CD14-positive monocyte (primary cell): ENCODE measurements at regions not wholly inside any gene's neighbourhood (a gene's known extent, or its start where the extent isn't known, plus 50 kb on each side); places are given as distances from the start of the nearest gene placed in this dataset.
A peak's percentile ranks its signal among the peaks of the same experiment; 100 is the strongest.

Source experiments
- DNase-seq, 3 donors: peaks; one replicate each; pipeline ENCODE4 v3.0.0-alpha.2; 2011 to 2022
- H2AFZ ChIP-seq: 2 replicates; pipeline ENCODE4 v1.6.0; 2012; ENCODE audit warnings: mild to moderate bottlenecking, low read depth, low read length, inconsistent platforms; ENCODE audit not compliant: insufficient read depth, poor library complexity, severe bottlenecking
- H3K27ac ChIP-seq, 2 donors: 1 replicate in 1 of 2; 2 replicates in 1 of 2; pipeline ENCODE4 v1.5.1; 2012 to 2013; ENCODE audit warnings: low read length in 2 of 2, control low read depth in 1 of 2, inconsistent platforms in 1 of 2, low read depth in 1 of 2, mild to moderate bottlenecking in 1 of 2
- H3K27me3 ChIP-seq, 2 donors: one replicate each; pipeline versions ENCODE4 v1.6.0 to v1.6.1; 2011 to 2013; ENCODE audit warnings: low read length in 2 of 2; ENCODE audit not compliant: control insufficient read depth in 2 of 2, insufficient read depth in 2 of 2
- H3K36me3 ChIP-seq, 2 donors: replicated peaks in 1 of 2; 1 replicate in 1 of 2; 2 replicates in 1 of 2; pipeline versions ENCODE4 v1.5.1 to v1.6.1; 2012 to 2013; ENCODE audit warnings: low read length in 2 of 2, control low read depth in 1 of 2, inconsistent platforms in 1 of 2, mild to moderate bottlenecking in 1 of 2; ENCODE audit not compliant: insufficient read depth in 2 of 2, control insufficient read depth in 1 of 2
- H3K4me1 ChIP-seq, 2 donors: 1 replicate in 1 of 2; 2 replicates in 1 of 2; pipeline versions ENCODE4 v1.5.1 to v1.6.1; 2012 to 2013; ENCODE audit warnings: low read length in 2 of 2, control low read depth in 1 of 2, inconsistent platforms in 1 of 2, mild to moderate bottlenecking in 1 of 2, moderate library complexity in 1 of 2; ENCODE audit not compliant: insufficient read depth in 2 of 2, control insufficient read depth in 1 of 2
- H3K4me2 ChIP-seq: replicated peaks from 2 replicates; pipeline ENCODE3; 2012; ENCODE audit warnings: low read length, moderate library complexity, mild to moderate bottlenecking; ENCODE audit not compliant: poor library complexity, severe bottlenecking; ENCODE audit errors: extremely low read depth
- H3K4me3 ChIP-seq, 3 experiments: fragments of 200-600 bp in 1 of 3; sonication (generic) in 1 of 3; replicated peaks in 1 of 3; 1 replicate in 2 of 3; 2 replicates in 1 of 3; pipeline ENCODE4 v1.5.1; 2011 to 2013; ENCODE audit warnings: low read length in 3 of 3, mild to moderate bottlenecking in 3 of 3, control low read depth in 2 of 3, low read depth in 2 of 3, inconsistent platforms in 1 of 3, moderate library complexity in 1 of 3
- H3K79me2 ChIP-seq: 2 replicates; pipeline ENCODE4 v1.6.0; 2012; ENCODE audit warnings: mild to moderate bottlenecking, control low read depth, inconsistent platforms, low read length, moderate library complexity; ENCODE audit not compliant: insufficient read depth
- H3K9ac ChIP-seq: 2 replicates; pipeline ENCODE4 v1.6.0; 2017; ENCODE audit warnings: low read length, mild to moderate bottlenecking; ENCODE audit not compliant: insufficient read depth, poor library complexity, severe bottlenecking
- H3K9me3 ChIP-seq, 2 donors: replicated peaks in 1 of 2; 1 replicate in 1 of 2; 2 replicates in 1 of 2; pipeline versions ENCODE4 v1.5.1 to v1.6.1; 2012 to 2013; ENCODE audit warnings: low read length in 2 of 2, control low read depth in 1 of 2; ENCODE audit not compliant: control insufficient read depth in 1 of 2, insufficient read depth in 1 of 2
- H4K20me1 ChIP-seq: 2 replicates; pipeline ENCODE4 v1.6.0; 2012; ENCODE audit warnings: mild to moderate bottlenecking, low read length, control low read depth, moderate library complexity; ENCODE audit not compliant: insufficient read depth
- H3K27ac Mint-ChIP-seq, 7 donors: one replicate each; pipeline ENCODE4 v1.8.0; 2020; ENCODE audit warnings: mild to moderate bottlenecking in 7 of 7, mixed read lengths in 7 of 7, moderate library complexity in 6 of 7, inconsistent platforms in 2 of 7
- H3K27me3 Mint-ChIP-seq, 3 donors: one replicate each; pipeline ENCODE4 v1.8.0; 2021 to 2022; ENCODE audit warnings: low read depth in 3 of 3, mild to moderate bottlenecking in 3 of 3, mixed read lengths in 3 of 3, moderate library complexity in 3 of 3, inconsistent platforms in 1 of 3
- H3K36me3 Mint-ChIP-seq, 2 donors: one replicate each; pipeline ENCODE4 v1.8.0; 2020; ENCODE audit warnings: mixed read lengths in 2 of 2, inconsistent platforms in 1 of 2, mild to moderate bottlenecking in 1 of 2
- H3K4me1 Mint-ChIP-seq: one replicate; pipeline ENCODE4 v1.8.0; 2020; ENCODE audit warnings: mild to moderate bottlenecking, mixed read lengths
- H3K4me3 Mint-ChIP-seq, 2 donors: one replicate each; pipeline ENCODE4 v1.8.0; 2020; ENCODE audit warnings: mild to moderate bottlenecking in 2 of 2, mixed read lengths in 2 of 2, moderate library complexity in 1 of 2
- H3K9me3 Mint-ChIP-seq, 7 donors: one replicate each; pipeline ENCODE4 v1.8.0; 2020 to 2022; ENCODE audit warnings: mixed read lengths in 7 of 7, mild to moderate bottlenecking in 6 of 7, moderate library complexity in 6 of 7, inconsistent platforms in 2 of 7
- WGBS: methylation state at CpG from one replicate; pipeline ENCODE4 v1.1.5; 2013; ENCODE audit warnings: missing lambda C conversion rate; ENCODE audit not compliant: insufficient coverage; 5-methylcytosine and 5-hydroxymethylcytosine counted together
- intact Hi-C, 2 donors: fragments of 100-400 bp; cut with micrococcal nuclease; formaldehyde crosslinking; loops; one replicate each; pipeline versions ENCODE4 v1.15.0 to v1.15.1; 2023
- TF ChIP-seq, protein P1 (sequence below): fragments of 200-600 bp; IDR thresholded peaks from one replicate; pipeline ENCODE4 v1.8.0; 2022; ENCODE audit warnings: antibody characterized with exemption, mild to moderate bottlenecking

- 96% methylated on average over 3 of the region's 3 CpGs for WGBS
- peaks cover 9% of the 10 kb centered on the region in 2 donors for H3K36me3 Mint-ChIP-seq
- TF ChIP-seq, protein P1, sequence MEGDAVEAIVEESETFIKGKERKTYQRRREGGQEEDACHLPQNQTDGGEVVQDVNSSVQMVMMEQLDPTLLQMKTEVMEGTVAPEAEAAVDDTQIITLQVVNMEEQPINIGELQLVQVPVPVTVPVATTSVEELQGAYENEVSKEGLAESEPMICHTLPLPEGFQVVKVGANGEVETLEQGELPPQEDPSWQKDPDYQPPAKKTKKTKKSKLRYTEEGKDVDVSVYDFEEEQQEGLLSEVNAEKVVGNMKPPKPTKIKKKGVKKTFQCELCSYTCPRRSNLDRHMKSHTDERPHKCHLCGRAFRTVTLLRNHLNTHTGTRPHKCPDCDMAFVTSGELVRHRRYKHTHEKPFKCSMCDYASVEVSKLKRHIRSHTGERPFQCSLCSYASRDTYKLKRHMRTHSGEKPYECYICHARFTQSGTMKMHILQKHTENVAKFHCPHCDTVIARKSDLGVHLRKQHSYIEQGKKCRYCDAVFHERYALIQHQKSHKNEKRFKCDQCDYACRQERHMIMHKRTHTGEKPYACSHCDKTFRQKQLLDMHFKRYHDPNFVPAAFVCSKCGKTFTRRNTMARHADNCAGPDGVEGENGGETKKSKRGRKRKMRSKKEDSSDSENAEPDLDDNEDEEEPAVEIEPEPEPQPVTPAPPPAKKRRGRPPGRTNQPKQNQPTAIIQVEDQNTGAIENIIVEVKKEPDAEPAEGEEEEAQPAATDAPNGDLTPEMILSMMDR: no peak
- no peak overlapping the region for H3K9ac ChIP-seq
- H3K9me3 Mint-ChIP-seq: peaks cover 0 to 3% (median 0%) of the 10 kb centered on the region in 7 donors
- H3K9me3 ChIP-seq: no peaks in the 10 kb centered on the region
- peak in 1 of 3 donors; percentile 6 for DNase-seq
- intact Hi-C loops: no loop called here
- H3K4me3 Mint-ChIP-seq: peak overlapping the region; percentile 9 to 88
- H3K27ac ChIP-seq: no peak overlapping the region
- H3K79me2 ChIP-seq: no peaks in the 10 kb centered on the region
- H2AFZ ChIP-seq: no peak overlapping the region
- peak overlapping the region in 4 of 7 donors; percentile 35 to 80 (median 59) for H3K27ac Mint-ChIP-seq
- H3K27me3 ChIP-seq: no peaks in the 10 kb centered on the region
- peaks cover 30 to 35% of the 10 kb centered on the region in 2 donors for H3K4me1 ChIP-seq
- H3K4me2 ChIP-seq: peak overlapping the region; percentile 79
- H3K4me1 Mint-ChIP-seq: peaks cover 76% of the 10 kb centered on the region
- H3K27me3 Mint-ChIP-seq: peaks cover 0 to 11% (median 2%) of the 10 kb centered on the region in 3 donors
- peak overlapping the region in 1 of 3 experiments; percentile 64 for H3K4me3 ChIP-seq
- H4K20me1 ChIP-seq: no peaks in the 10 kb centered on the region
- H3K36me3 ChIP-seq: no peaks in the 10 kb centered on the region
These were observed 55.9 kb upstream of the BMP2K start for GRCh38 chr4:78720204-78720603.

- no peaks in the 10 kb centered on the region for H4K20me1 ChIP-seq
- H3K9me3 ChIP-seq: no peaks in the 10 kb centered on the region
- Mint-ChIP-seq H3K4me3 (peak overlapping the region; percentile 66 to 88), H3K27ac (peak overlapping the region; percentile 80 to 94 (median 88)), H3K4me1 (peaks cover 70% of the 10 kb centered on the region), H3K9me3 (peaks cover 0 to 3% (median 0%) of the 10 kb centered on the region in 7 donors), H3K36me3 (peaks cover 9% of the 10 kb centered on the region in 2 donors), H3K27me3 (peaks cover 0 to 11% (median 2%) of the 10 kb centered on the region in 3 donors)
- H3K79me2 ChIP-seq: no peaks in the 10 kb centered on the region
- H3K4me2 ChIP-seq: peak overlapping the region; percentile 79
- DNase-seq: peak; percentile 15 to 35 (median 17)
- peak overlapping the region; percentile 23 to 64 (median 49) for H3K4me3 ChIP-seq
- intact Hi-C loops: no loop called here
- 0% methylated on average over 6 of the region's 10 CpGs for WGBS
- TF ChIP-seq, protein P1: no peak
- no peaks in the 10 kb centered on the region for H3K36me3 ChIP-seq
- H3K9ac ChIP-seq: peak overlapping the region; percentile 16
- H3K27me3 ChIP-seq: no peaks in the 10 kb centered on the region
- H3K4me1 ChIP-seq: peaks cover 30 to 33% of the 10 kb centered on the region in 2 donors
- peak overlapping the region; percentile 72 to 77 for H3K27ac ChIP-seq
- peak overlapping the region; percentile 77 for H2AFZ ChIP-seq
These were observed 55.0 kb upstream of the BMP2K start for GRCh38 chr4:78720994-78721677.
